HG02970 (cell line): ENCODE measurements at regions not wholly inside any gene's neighbourhood (a gene's known extent, or its start where the extent isn't known, plus 50 kb on each side); places are given as distances from the start of the nearest gene placed in this dataset.
"Not testable (repeated sequence)": the region's sequence is repeated elsewhere in the genome, so short reads cannot be mapped to it uniquely, and the experiment has no call there.

Source experiments
- ATAC-seq: cut with Tn5 transposase; IDR thresholded peaks from one replicate; pipeline ENCODE4 v1.9.1; 2021; ENCODE audit warnings: mild to moderate bottlenecking, moderate library complexity, moderate number of reproducible peaks; ENCODE audit not compliant: unreplicated experiment, low FRiP score

GRCh38 chr19:30286378-30286777 lies 85.8 kb upstream of the ZNF536 start:
- no peak for ATAC-seq

- no peak for ATAC-seq
These were observed 84.9 kb upstream of the ZNF536 start for GRCh38 chr19:30287259-30287658.

GRCh38 chr19:30287973-30288372 lies 84.2 kb upstream of the ZNF536 start:
- ATAC-seq, result no peak

- ATAC-seq, result no peak
These were observed 83.3 kb upstream of the ZNF536 start for GRCh38 chr19:30288911-30289310.

- no peak for ATAC-seq
These were observed 82.8 kb upstream of the ZNF536 start for GRCh38 chr19:30289336-30289735.

GRCh38 chr19:30290805-30291204 lies 81.4 kb upstream of the ZNF536 start:
- not testable (repeated sequence) for ATAC-seq

- ATAC-seq, result no peak
These were observed 79.0 kb upstream of the ZNF536 start for GRCh38 chr19:30293051-30293785.

GRCh38 chr19:30297969-30298368 lies 74.2 kb upstream of the ZNF536 start:
- no peak for ATAC-seq

- ATAC-seq, result no peak
These were observed 69.0 kb upstream of the ZNF536 start for GRCh38 chr19:30303131-30303654.

- no peak for ATAC-seq
These were observed 67.6 kb upstream of the ZNF536 start for GRCh38 chr19:30304540-30304939.

- ATAC-seq, result no peak
These were observed 66.7 kb upstream of the ZNF536 start for GRCh38 chr19:30305346-30306060.

- ATAC-seq, result no peak
These were observed 64.8 kb upstream of the ZNF536 start for GRCh38 chr19:30307191-30307974.

GRCh38 chr19:30309176-30309575 lies 63.0 kb upstream of the ZNF536 start:
- ATAC-seq, result no peak

- no peak for ATAC-seq
These were observed 62.1 kb upstream of the ZNF536 start for GRCh38 chr19:30309905-30310601.

GRCh38 chr19:30310602-30311263 lies 61.5 kb upstream of the ZNF536 start:
- ATAC-seq, result no peak

GRCh38 chr19:30311911-30312310 lies 60.3 kb upstream of the ZNF536 start:
- ATAC-seq, result no peak

GRCh38 chr19:30312582-30313352 lies 59.4 kb upstream of the ZNF536 start:
- ATAC-seq, result no peak

- ATAC-seq, result no peak
These were observed 58.8 kb upstream of the ZNF536 start for GRCh38 chr19:30313353-30313750.
